Brain pericyte (primary cell): ENCODE measurements at regions not wholly inside any gene's neighbourhood (a gene's known extent, or its start where the extent isn't known, plus 50 kb on each side); places are given as distances from the start of the nearest gene placed in this dataset.

Source experiments
- DNase-seq: peaks from one replicate; pipeline ENCODE4 v3.0.0-alpha.2; 2012; ENCODE audit warnings: low read depth, low spot score

DNA sequence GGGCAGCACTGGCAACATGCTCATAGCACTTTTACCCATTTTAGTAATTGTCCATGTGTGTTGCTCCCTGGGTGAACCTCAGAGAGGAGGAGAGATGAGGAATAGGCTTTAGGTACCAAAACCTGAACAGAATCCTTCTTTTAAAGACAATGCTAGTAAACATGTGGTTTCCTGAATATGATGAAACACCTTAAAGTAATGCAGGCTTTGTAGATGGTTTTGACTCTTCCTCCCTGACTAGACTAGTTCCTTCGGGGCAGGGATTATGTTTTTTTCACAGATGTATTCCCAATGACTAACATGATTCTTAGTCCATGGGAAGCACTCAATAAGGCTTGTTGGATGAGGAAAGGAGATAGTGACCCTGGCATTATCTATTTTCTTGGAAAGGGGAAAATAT, 367.6 kb upstream of the JAG1 start:
- no peak for DNase-seq

DNA sequence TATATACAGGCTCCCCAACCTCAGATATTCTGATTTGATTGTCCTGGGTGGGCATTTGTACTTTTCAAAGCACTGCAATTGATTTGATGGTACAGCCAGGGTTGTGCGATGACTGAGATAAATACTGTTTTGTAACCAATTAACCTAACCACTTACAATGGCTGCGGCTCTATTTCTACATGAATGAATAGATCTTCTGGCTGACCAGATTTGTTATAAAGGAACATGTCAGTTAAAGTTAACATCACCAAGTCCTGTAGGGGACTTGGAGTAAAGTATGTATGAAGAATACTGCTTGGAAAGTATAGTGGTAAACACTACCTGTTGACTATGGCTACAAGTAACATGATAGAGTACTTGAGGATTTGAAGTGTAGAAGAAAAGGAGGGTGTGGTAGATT, 369.2 kb upstream of the JAG1 start:
- DNase-seq: no peak

DNA sequence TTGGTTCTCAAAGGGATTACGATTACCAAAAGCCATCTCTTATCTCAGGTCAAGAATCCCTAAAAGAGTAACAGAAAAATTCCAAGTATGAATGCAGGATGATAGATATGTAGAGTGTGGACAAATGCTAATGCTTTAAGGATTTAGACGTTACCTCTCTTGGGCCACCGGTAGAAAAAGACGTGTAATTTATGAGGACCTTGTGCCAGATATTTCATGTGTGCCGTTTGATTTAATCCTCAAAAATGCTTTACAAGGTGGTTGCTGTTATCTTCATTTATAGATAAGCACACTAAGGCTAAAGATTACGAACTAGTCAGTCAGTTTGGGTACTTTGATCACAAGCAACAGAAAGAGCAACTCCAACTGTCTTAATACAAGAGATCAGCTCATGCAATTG, 370.8 kb upstream of the JAG1 start:
- DNase-seq: no peak

DNA sequence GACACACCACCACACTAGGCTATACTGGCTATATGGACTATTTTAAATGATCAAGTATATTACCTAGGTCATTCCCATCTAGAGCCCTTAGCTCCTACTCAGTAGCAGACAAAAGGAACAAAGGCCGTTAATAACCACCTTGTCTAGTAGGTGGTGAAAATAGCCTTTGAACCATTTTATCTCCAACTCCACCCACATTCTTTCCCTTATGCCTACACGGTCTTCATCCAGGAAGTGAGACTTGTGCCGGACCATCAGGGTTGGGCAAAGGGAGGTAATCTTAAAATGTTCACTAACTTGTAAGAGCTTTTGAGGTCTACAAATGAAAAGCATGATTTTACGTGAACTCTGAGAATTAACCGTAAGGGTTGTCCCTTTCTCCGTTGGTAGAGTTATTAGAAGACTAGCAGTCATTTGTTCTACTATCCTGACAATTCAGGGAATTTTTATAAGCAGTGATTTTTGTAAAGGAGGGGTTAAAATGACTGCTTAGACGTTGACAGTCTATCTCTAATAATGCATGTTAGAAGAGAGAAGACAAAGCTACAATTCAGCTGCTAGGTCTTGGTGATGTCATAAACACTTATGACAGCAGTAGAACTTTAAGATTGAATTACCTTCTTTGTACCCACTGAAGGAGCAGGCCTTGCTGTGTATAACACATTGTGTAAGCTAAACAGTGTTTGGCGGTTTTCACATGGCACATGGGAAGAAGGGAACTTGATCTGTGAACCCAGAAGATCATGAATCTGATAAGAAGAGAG, 371.8 kb upstream of the JAG1 start:
- no peak for DNase-seq

DNA sequence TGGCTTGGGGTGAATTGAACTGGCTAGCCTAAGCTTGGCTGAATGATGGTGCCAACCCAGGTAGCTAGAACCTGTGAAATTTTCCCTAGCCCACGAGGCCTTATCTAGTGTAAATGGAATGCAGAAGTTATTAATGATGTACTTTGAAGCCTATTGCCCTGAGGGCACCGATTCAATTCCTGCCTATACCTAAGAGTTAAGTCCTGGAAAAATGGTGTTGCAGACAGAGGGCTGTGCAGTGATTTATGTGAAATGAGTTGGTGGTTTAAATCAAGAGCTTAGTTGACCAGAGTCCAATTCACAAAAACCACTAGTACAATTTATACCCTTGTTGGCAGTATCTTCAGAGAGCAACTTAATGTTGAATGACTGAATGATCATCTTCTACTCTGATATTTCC, 373.8 kb upstream of the JAG1 start:
- DNase-seq: no peak

GRCh38 chr20:11048739-11049138, 374.9 kb upstream of the JAG1 start:
- no peak for DNase-seq

GRCh38 chr20:11050350-11050749, 376.6 kb upstream of the JAG1 start:
- no peak for DNase-seq

DNA sequence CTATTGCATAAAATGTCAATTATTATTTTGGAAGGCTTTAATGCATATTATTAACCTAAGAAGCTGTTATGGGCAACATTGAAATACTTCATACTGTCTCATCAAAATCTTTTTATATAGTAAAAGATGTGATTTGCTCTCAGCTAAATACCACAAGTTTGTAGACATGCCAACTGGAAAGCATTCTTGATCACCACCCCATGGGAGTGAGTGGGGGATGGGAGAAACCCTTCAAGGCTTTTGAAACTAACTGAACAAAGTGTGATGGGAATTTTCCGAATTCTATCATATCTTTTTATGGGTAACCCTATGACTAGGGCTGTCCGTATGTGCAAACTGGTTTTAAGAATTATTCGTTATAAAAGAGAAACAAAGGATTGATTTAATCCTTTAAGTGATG, 377.3 kb upstream of the JAG1 start:
- DNase-seq: no peak

- DNase-seq: no peak
Measured at GRCh38 chr20:11053310-11053709, 379.5 kb upstream of the JAG1 start.

GRCh38 chr20:11054266-11054993, 380.6 kb upstream of the JAG1 start:
- no peak for DNase-seq

GRCh38 chr20:11056414-11056813, 382.6 kb upstream of the JAG1 start:
- no peak for DNase-seq

GRCh38 chr20:11057624-11058023, 383.8 kb upstream of the JAG1 start:
- no peak for DNase-seq

DNA sequence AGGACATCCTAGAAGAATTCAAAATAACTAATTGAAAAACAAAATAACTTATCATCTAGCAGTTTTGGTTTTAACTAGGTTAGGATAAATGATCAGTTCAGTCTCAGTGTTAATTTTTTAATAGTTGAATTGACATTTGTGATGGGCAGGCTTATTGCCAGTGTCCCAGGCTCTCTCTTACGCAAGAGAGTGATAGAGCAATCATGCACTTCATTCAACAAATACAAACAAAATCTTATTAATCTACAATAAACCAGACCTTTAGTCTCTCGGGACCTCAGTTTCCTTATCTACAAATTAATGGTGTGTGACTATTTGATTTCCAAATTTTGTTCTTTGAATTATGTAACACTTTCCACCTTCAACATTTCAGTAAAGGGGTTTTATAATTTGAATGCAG, 385.9 kb upstream of the JAG1 start:
- no peak for DNase-seq

DNA sequence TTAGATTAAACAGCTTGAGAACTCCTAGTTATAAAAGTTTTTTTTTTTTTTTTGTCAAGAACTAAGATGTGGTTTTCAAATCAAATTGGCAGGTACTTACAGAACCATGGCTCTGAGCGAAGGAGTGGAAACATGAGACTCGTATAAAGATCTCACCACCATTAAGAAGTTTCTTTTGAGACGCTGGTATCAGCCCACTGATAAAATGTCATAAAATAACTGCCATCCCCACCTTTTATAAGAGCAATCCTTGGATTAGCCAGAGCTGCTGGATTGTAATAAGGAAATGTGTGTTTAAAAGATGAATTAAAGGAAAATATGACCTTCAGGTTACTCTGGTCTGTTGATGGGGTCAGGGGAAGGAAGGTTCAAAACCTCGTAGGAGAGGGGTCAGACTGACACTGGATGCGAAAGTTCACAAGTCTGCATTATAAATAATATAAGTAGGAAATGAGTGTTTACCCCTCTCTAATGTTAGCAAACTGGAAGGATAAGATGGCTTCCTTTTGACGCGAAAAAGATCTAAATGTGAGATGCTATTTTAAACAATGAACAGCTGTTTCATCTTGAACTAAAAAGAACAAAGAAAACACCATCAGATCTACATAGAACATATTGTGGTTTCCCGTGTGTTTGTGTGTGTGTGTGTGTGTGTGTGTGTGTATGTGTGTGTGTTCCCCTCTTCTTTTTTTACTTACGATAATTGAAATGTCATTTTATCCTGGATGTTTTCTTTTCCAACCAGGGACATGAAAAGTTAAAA, 386.8 kb upstream of the JAG1 start:
- DNase-seq: no peak

GRCh38 chr20:11063444-11063843, 389.6 kb upstream of the JAG1 start:
- no peak for DNase-seq

- no peak for DNase-seq
Measured at GRCh38 chr20:11064946-11065345, 391.1 kb upstream of the JAG1 start.

DNA sequence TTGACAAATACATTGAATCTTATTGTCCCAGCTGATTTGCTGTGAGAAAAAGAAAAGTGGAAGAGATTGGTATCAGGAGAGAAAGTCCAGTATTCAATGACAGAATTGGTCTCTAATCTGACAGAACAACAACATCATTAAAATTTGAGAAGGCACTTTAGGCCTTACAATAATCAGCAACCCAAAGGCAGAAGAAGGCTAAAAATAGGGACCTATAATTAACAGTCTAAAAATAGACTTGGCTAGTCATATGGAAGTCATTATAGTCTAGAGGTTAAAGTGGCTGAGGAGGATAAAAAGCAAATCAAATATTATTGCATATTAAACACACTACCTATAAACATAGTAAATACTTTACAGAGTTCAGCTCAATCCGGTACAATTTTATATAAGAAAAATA, 393.6 kb upstream of the JAG1 start:
- DNase-seq: no peak

GRCh38 chr20:11072982-11073381, 399.2 kb upstream of the JAG1 start:
- no peak for DNase-seq

DNA sequence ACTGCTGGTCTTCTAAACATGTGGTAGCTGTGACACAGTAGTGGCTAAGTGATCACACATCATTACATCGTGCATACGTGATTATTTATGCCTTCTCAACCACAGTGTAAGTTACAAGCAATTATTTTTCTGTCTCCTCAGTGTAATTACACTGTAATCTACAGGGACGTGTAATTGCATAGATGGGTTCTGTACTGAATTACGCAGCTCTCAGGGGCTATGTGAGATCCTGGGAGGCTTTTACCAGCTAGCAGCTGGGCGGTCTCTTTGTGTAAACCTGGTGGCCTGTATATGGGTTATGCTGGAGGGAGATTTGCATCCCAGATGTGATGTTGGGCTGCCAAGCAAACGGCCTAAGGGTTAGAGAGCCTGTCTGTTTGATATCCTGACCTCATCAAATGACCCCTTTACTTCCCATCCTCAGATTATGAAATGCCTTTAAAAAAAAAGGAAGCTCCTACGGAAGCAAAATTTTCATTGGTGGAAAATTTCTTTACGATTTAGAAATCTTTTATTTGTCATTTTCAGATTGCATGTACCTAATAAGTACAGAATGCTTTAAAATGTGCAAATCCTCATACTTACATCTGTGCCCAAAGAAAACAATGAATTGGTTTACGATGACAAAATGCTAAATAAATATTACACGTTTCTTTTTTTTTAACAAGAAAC, 402.8 kb upstream of the JAG1 start:
- DNase-seq: no peak

DNA sequence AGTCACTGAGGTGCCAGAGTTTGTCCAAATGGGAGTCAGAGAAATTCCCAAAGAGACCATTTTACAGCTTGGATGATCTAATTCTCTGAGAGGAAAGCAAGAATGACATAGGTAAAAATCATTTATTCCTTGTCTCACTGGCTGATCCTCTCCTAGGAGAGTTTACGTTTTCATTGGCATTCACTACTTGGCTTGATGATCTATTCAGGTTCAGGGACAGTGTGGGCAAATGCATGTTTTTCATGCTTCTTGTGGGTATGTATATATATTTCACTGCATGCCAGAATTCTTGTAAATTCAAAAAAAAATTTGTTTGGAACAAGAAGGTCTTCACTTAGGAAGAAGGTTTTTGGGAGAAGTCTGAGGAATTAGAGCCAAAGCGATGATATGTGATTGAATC, 403.4 kb upstream of the JAG1 start:
- no peak for DNase-seq

DNA sequence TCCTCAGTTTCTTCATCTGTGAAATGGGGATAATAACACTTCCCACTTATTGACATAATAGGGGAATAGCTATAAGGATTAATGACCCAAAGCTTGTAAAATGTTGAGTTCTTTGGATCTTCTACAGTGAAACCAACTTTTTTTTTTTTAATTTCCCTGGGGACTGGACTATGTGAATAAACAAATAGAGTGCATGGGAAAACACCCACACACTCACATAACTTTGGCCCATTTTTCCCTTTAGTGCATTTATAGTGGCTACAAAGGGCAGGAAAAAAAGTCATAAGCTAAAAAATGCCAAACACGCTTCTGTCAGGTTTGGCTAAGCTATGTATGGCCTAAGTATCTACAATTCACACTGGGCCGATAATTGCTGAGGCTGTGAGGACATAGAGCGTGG, 406.2 kb upstream of the JAG1 start:
- no peak for DNase-seq

DNA sequence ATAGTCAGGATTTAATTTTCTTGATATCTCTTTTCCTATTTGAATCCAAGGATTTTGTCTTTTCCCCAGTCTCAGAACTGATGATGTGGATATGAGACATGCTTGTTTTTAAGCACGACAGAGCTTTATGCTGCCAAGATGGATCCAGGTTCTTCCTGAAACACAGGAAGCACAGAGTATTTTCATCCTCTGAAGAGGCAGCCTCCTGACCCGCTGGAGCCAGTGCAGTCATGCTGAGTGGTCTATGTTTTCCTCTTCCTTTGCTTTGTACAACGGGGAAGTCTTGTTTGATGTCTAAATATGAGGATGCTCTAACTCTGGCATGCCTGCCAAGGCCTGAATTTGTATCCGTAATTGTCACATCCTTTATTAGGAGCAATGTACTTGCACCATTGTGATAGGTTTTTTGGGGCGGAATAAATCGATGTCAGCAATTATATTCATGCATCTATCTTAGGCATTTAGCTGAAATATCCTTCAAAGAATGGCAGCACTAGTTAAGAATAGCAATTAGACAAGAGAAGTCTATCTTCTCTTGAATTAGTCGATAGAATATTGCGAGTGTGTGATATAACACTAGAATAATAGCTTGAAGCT, 407.1 kb upstream of the JAG1 start:
- DNase-seq: no peak
